SHP77 treated with DMSO at 0.1 percent for 48 hours (cell line): ENCODE measurements at regions not wholly inside any gene's neighbourhood (a gene's known extent, or its start where the extent isn't known, plus 50 kb on each side); places are given as distances from the start of the nearest gene placed in this dataset.

Experiments
- DNase-seq: peaks from one replicate; lab custom pipeline; 2025; lab: John Stamatoyannopoulos, UW

GRCh38 chr15:98387866-98388265 lies 260.5 kb upstream of the IGF1R start:
- no peak for DNase-seq

- no peak for DNase-seq
These were observed 257.3 kb upstream of the IGF1R start for GRCh38 chr15:98390946-98391530.

GRCh38 chr15:98391568-98391967 lies 256.8 kb upstream of the IGF1R start:
- no peak for DNase-seq

- DNase-seq = no peak
These were observed 254.9 kb upstream of the IGF1R start for GRCh38 chr15:98393471-98393870.

GRCh38 chr15:98394546-98394945 lies 253.8 kb upstream of the IGF1R start:
- DNase-seq = no peak

GRCh38 chr15:98395974-98396610 lies 252.2 kb upstream of the IGF1R start:
- no peak for DNase-seq

- no peak for DNase-seq
These were observed 250.9 kb upstream of the IGF1R start for GRCh38 chr15:98397419-98397818.

GRCh38 chr15:98398056-98398455 lies 250.3 kb upstream of the IGF1R start:
- DNase-seq = no peak

- DNase-seq = no peak
These were observed 249.5 kb upstream of the IGF1R start for GRCh38 chr15:98398886-98399285.

GRCh38 chr15:98400120-98400519 lies 248.2 kb upstream of the IGF1R start:
- DNase-seq = no peak

- DNase-seq = no peak
These were observed 247.3 kb upstream of the IGF1R start for GRCh38 chr15:98401029-98401428.

GRCh38 chr15:98402486-98402885 lies 245.9 kb upstream of the IGF1R start:
- no peak for DNase-seq

- DNase-seq = no peak
These were observed 245.2 kb upstream of the IGF1R start for GRCh38 chr15:98403169-98403568.

GRCh38 chr15:98403569-98403968 lies 244.8 kb upstream of the IGF1R start:
- no peak for DNase-seq

GRCh38 chr15:98405013-98405412 lies 243.3 kb upstream of the IGF1R start:
- no peak for DNase-seq

- DNase-seq = no peak
These were observed 240.1 kb upstream of the IGF1R start for GRCh38 chr15:98408231-98408630.

- DNase-seq = no peak
These were observed 238.0 kb upstream of the IGF1R start for GRCh38 chr15:98410328-98410727.

GRCh38 chr15:98412852-98413251 lies 235.5 kb upstream of the IGF1R start:
- DNase-seq = no peak

GRCh38 chr15:98413933-98414546 lies 234.3 kb upstream of the IGF1R start:
- no peak for DNase-seq

GRCh38 chr15:98416222-98416855 lies 232.0 kb upstream of the IGF1R start:
- DNase-seq = no peak

- DNase-seq = no peak
These were observed 231.0 kb upstream of the IGF1R start for GRCh38 chr15:98417346-98417745.

- DNase-seq = no peak
These were observed 230.2 kb upstream of the IGF1R start for GRCh38 chr15:98418122-98418521.

GRCh38 chr15:98419173-98419780 lies 229.1 kb upstream of the IGF1R start:
- no peak for DNase-seq
